ENCODE measurements at regions not wholly inside any gene's neighbourhood (a gene's known extent, or its start where the extent isn't known, plus 50 kb on each side); places are given as distances from the start of the nearest gene placed in this dataset.

- H3K36me3 ChIP-seq (ENCODE audit: control insufficient read depth in 2 of 2, extremely low read depth in 1 of 2, insufficient read depth in 2 of 2, low read length in 2 of 2) = no peaks in the 10 kb centered on the region
- H3K4me3 ChIP-seq (replicated peaks in 1 of 3; ENCODE audit: insufficient read depth in 1 of 3, low read depth in 1 of 3, low read length in 3 of 3) = no peak overlapping the region
- ChIA-PET POLR2A (no interaction called here), CTCF (interaction anchor here (1.1 to 10.9 kb wide), 11 partner anchors 11 to 1067 kb away, joined by 3 to 147 read pairs (median 7); partner anchors contain the start of gene RASGRP1)
- no peak overlapping the region for H2AFZ ChIP-seq (ENCODE audit: low read depth, low read length)
- no peaks in the 10 kb centered on the region for H3K79me2 ChIP-seq (ENCODE audit: control insufficient read depth, insufficient read depth, low read length)
- no peak overlapping the region for H3K4me2 ChIP-seq (ENCODE audit: insufficient read depth, low read length)
- FAIRE-seq = no peak
- H3K27me3 ChIP-seq (ENCODE audit: control insufficient read depth in 2 of 2, insufficient read depth in 2 of 2, low read length in 2 of 2) = peaks cover 9 to 24% of the 10 kb centered on the region in 2 experiments
- no TSS peak for BruUV-seq (replicated peaks)
- DNase-seq (ENCODE audit: low read depth, low spot score) = no peak
- H3K4me1 ChIP-seq (ENCODE audit: control insufficient read depth, extremely low read depth, insufficient read depth, low read length) = no peaks in the 10 kb centered on the region
- no peak for TF ChIP-seq JUN (IDR thresholded peaks at IDR 0.05; ENCODE audit: borderline replicate concordance, insufficient read depth, insufficient read length, low read depth)
- no peak for TF ChIP-seq MYC (IDR thresholded peaks at IDR 0.05; ENCODE audit: low read depth, low read length)
- TF ChIP-seq MAX (IDR thresholded peaks at IDR 0.05; ENCODE audit: insufficient read depth, insufficient read length) = no peak
- TF ChIP-seq EZH2 (IDR thresholded peaks at IDR 0.05; ENCODE audit: borderline replicate concordance, low read depth, low read length, severe bottlenecking) = no peak
- dilution Hi-C loops (cut with MboI; ENCODE audit: extremely low pct_ligation_motif_present, low sequenced_read_pairs) = no loop called here
- no peak overlapping the region for H3K27ac ChIP-seq (ENCODE audit: insufficient read depth, low read depth, low read length)
- H3K9ac ChIP-seq (replicated peaks; ENCODE audit: extremely low read depth, insufficient read depth, low read length) = no peak overlapping the region
- intact Hi-C loops (cut with micrococcal nuclease) = no loop called here
- H4K20me1 ChIP-seq (replicated peaks; ENCODE audit: control insufficient read depth, extremely low read depth, insufficient read depth, low read length) = no peaks in the 10 kb centered on the region
- no peaks in the 10 kb centered on the region for H3K9me1 ChIP-seq (replicated peaks; ENCODE audit: control insufficient read depth, extremely low read depth, insufficient read depth, low read length)
- no peaks in the 10 kb centered on the region for H3K9me3 ChIP-seq (replicated peaks; ENCODE audit: control insufficient read depth, insufficient read depth, low read length)
Measured at GRCh38 chr15:38689522-38689921, 124.9 kb upstream of the RASGRP1 start.

GRCh38 chr15:38690216-38690615, 125.6 kb upstream of the RASGRP1 start:
- Histone ChIP-seq H3K9ac (replicated peaks; ENCODE audit: extremely low read depth, insufficient read depth, low read length) (no peak overlapping the region), H3K4me2 (ENCODE audit: insufficient read depth, low read length) (no peak overlapping the region), H3K27me3 (ENCODE audit: control insufficient read depth in 2 of 2, insufficient read depth in 2 of 2, low read length in 2 of 2) (peaks cover 9 to 24% of the 10 kb centered on the region in 2 experiments), H3K27ac (ENCODE audit: insufficient read depth, low read depth, low read length) (no peak overlapping the region), H3K4me3 (replicated peaks in 1 of 3; ENCODE audit: insufficient read depth in 1 of 3, low read depth in 1 of 3, low read length in 3 of 3) (no peak overlapping the region), H3K36me3 (ENCODE audit: control insufficient read depth in 2 of 2, extremely low read depth in 1 of 2, insufficient read depth in 2 of 2, low read length in 2 of 2) (no peaks in the 10 kb centered on the region), H3K9me3 (replicated peaks; ENCODE audit: control insufficient read depth, insufficient read depth, low read length) (no peaks in the 10 kb centered on the region), H3K79me2 (ENCODE audit: control insufficient read depth, insufficient read depth, low read length) (no peaks in the 10 kb centered on the region), H3K9me1 (replicated peaks; ENCODE audit: control insufficient read depth, extremely low read depth, insufficient read depth, low read length) (no peaks in the 10 kb centered on the region), H3K4me1 (ENCODE audit: control insufficient read depth, extremely low read depth, insufficient read depth, low read length) (no peaks in the 10 kb centered on the region), H2AFZ (ENCODE audit: low read depth, low read length) (no peak overlapping the region), H4K20me1 (replicated peaks; ENCODE audit: control insufficient read depth, extremely low read depth, insufficient read depth, low read length) (no peaks in the 10 kb centered on the region)
- BruUV-seq (replicated peaks) = no TSS peak
- intact Hi-C loops (cut with micrococcal nuclease) = loop anchor here (2.0 kb wide), 1 partner anchor 249 kb away; no protein-coding TSS in a partner anchor
- CTCF ChIA-PET = interaction anchor here (0.7 to 10.9 kb wide), 16 partner anchors 10 to 700 kb away, joined by 3 to 147 read pairs (median 6); partner anchors contain the start of genes FAM98B and RASGRP1
- DNase-seq (ENCODE audit: low read depth, low spot score) (no peak), FAIRE-seq (no peak)
- dilution Hi-C loops (cut with MboI; ENCODE audit: extremely low pct_ligation_motif_present, low sequenced_read_pairs) = no loop called here
- POLR2A ChIA-PET = interaction anchor here (0.9 kb wide), 1 partner anchor 249 kb away, joined by 3 read pairs; no protein-coding TSS in a partner anchor
- TF ChIP-seq MAX (IDR thresholded peaks at IDR 0.05; ENCODE audit: insufficient read depth, insufficient read length) = no peak

Data from endothelial cell of umbilical vein (primary cell).